HFF-Myc (cell line): ENCODE measurements at regions not wholly inside any gene's neighbourhood (a gene's known extent, or its start where the extent isn't known, plus 50 kb on each side); places are given as distances from the start of the nearest gene placed in this dataset.
"Not testable (repeated sequence)": the region's sequence is repeated elsewhere in the genome, so short reads cannot be mapped to it uniquely, and the experiment has no call there.

Source experiments
- DNase-seq: peaks from one replicate; pipeline ENCODE4 v3.0.0-alpha.2; 2011; ENCODE audit warnings: low read depth; ENCODE audit errors: extremely low read depth
- H3K4me3 ChIP-seq: replicated peaks from 2 replicates; pipeline ENCODE4 v1.5.1; 2011; ENCODE audit warnings: low read depth, mild to moderate bottlenecking, control low read depth, low read length
- TF ChIP-seq, protein P1 (sequence below): IDR thresholded peaks from 2 replicates; pipeline ENCODE4 v1.5.1; 2012; ENCODE audit warnings: mild to moderate bottlenecking, low read depth, low read length, control low read depth; ENCODE audit errors: missing control alignments

DNA sequence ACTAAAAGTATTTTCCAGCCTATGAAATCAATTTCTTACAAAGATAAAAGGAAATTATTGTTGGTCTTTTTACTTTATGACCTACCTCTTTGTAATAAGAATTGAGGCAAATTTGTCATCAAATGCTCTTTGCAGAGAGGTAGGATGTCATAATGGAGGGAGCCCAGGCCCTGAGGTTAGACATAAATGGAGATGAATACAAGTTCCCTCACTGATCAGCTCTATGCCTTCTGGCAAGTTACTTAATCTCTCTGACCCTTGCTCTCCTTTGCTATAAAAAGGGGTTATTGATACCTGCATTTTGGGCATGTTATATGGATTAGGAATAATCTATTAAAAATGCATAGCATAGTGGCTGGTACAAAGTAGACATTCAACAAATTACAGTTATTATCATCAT, 146.9 kb upstream of the KRR1 start:
- TF ChIP-seq, protein P1, sequence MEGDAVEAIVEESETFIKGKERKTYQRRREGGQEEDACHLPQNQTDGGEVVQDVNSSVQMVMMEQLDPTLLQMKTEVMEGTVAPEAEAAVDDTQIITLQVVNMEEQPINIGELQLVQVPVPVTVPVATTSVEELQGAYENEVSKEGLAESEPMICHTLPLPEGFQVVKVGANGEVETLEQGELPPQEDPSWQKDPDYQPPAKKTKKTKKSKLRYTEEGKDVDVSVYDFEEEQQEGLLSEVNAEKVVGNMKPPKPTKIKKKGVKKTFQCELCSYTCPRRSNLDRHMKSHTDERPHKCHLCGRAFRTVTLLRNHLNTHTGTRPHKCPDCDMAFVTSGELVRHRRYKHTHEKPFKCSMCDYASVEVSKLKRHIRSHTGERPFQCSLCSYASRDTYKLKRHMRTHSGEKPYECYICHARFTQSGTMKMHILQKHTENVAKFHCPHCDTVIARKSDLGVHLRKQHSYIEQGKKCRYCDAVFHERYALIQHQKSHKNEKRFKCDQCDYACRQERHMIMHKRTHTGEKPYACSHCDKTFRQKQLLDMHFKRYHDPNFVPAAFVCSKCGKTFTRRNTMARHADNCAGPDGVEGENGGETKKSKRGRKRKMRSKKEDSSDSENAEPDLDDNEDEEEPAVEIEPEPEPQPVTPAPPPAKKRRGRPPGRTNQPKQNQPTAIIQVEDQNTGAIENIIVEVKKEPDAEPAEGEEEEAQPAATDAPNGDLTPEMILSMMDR, result no peak
- DNase-seq, result no peak
- no peak overlapping the region for H3K4me3 ChIP-seq

DNA sequence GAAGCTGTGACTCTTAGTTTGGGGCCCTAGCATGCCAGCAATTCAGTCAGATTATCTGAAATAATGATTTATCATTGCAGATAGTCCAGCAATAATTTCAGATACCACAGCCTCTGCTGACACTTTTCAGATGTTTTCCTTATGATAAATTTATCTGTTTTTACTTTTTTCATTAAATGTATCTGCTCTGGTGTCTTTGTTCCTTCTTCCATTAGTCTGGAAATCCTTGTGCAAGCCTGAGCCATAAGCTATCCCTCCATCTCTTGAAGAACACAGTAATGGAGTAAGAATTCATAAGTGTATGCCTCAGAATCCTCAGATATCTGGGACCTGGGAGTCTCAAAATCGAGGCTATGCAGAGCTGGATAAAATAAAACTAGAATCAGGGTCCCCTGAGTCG, 146.4 kb upstream of the KRR1 start:
- TF ChIP-seq, protein P1, result no peak
- no peak overlapping the region for H3K4me3 ChIP-seq
- no peak for DNase-seq

DNA sequence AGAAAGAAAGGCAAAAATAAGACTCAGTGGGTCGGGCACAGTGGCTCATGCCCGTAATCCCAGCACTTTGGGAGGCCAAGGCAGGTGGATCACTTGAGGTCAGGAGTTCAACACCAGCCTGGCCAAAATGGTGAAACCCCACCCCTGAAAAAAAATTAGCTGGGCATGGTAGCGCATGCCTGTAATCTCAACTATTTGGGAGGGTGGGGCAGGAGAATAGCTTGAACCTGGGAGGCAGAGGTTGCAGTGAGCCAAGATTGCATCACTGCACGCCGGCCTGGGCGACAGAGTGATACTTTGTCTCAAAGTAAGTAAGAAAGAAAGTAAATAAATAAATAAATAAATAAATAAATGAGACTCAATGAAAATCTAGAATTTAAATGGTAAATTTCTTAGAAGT, 145.9 kb upstream of the KRR1 start:
- DNase-seq, H3K4me3 ChIP-seq: not testable (repeated sequence)

DNA sequence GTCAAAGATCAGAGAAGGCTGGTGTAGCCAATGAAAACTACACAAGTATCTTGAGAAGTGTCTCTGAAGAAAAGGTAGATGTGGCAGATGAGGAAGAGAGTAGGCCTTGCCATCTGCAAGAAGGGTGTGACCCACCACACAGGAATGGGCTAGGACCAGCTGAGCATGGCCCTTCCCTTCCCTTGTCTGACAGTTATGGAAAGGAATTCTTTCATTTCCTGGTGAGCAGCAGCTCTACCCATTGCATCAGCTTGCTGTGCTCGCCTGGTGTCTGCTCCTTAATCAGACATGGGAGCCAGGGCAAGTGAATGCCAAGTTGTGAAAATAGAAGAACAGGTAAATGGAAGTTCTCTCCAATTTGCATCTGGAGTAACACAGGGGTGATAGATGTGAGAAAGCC, 145.2 kb upstream of the KRR1 start:
- no peak overlapping the region for H3K4me3 ChIP-seq
- no peak for DNase-seq
- TF ChIP-seq, protein P1, result no peak

DNA sequence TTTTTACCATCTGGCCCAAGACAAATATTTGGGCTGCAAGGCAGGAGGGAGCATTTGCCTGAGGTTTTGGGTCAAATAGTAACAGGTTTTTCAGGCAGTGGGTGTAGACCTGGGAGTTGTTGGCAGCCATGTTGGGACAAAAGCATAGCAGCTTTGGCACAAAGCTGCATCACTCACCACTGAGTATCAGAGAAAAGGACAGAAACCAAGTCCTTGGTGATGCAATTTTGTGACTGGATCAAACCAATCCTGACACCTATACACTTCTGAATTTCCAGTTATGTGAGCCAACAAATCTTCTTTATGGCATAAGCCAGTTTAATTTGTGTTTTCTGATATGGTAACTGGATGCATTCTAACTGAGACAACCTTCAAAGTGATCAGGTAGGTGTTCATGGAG, 144.8 kb upstream of the KRR1 start:
- H3K4me3 ChIP-seq, result no peak overlapping the region
- TF ChIP-seq, protein P1, result no peak
- DNase-seq, result no peak

DNA sequence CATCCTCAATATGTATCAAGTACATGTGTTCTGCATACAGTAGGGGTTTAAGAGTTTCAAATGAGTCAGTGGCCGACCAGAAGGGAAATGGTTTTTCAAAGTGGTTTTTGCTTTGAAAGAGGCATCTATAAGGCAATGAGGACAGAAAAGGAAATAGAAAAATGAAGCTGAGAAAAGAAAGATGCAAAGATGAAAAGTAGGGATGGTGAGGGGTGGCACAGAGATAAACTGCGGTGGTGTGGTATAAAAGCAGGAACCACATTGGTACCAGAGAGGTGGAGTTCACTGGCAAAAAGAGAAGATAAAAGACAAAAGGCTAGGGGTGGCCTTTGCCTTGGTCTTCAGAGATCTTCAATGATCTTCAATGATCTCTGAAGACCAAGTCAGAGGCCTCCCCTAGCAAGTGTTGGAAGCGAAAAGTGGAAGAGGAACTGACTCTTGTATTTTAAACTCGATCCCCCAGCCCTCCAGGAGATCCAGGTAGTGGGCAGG, 144.0 kb upstream of the KRR1 start:
- DNase-seq, result no peak
- TF ChIP-seq, protein P1, result no peak
- H3K4me3 ChIP-seq, result no peak overlapping the region

DNA sequence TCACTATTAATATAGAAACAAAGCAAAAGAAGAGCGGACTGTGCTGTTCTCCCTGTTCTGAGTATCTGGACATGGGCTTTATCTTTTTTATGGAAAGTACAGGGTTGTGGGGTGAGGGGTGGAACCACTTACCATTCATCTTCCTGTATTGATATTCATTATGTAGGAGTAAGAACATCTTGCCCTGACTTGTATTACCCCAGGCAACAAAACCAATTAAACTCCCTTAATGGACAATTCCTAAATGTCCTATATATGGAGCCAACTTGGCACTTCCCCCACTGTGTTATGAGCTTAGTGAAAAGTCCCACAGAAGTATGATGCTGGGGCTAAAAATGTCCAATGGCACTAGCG, 139.9 kb upstream of the KRR1 start:
- H3K4me3 ChIP-seq, result no peak overlapping the region
- no peak for DNase-seq
- TF ChIP-seq, protein P1, result no peak
